H9 (cell line): ENCODE measurements at regions not wholly inside any gene's neighbourhood (a gene's known extent, or its start where the extent isn't known, plus 50 kb on each side); places are given as distances from the start of the nearest gene placed in this dataset.
A peak's percentile ranks its signal among the peaks of the same experiment; 100 is the strongest.

Experiments used
- DNase-seq: peaks from one replicate; pipeline ENCODE4 v3.0.0-alpha.2; 2017
- H2AFZ ChIP-seq: one replicate; pipeline ENCODE4 v1.6.1; 2013; ENCODE audit warnings: mild to moderate bottlenecking, low read length, control low read depth, moderate library complexity
- H2AK5ac ChIP-seq: 2 replicates; pipeline ENCODE4 v1.6.1; 2013; ENCODE audit warnings: low read length, control low read depth, mixed read lengths; ENCODE audit not compliant: insufficient read length
- H2BK120ac ChIP-seq: one replicate; pipeline ENCODE4 v1.6.1; 2013; ENCODE audit warnings: low read depth, mild to moderate bottlenecking, low read length, control low read depth, inconsistent platforms; ENCODE audit not compliant: poor library complexity, severe bottlenecking
- H2BK12ac ChIP-seq: 2 replicates; pipeline ENCODE4 v1.6.1; 2013; ENCODE audit warnings: low read length, control low read depth, mixed read lengths, low read depth; ENCODE audit not compliant: insufficient read length
- H2BK15ac ChIP-seq: 2 replicates; pipeline ENCODE4 v1.6.1; 2013; ENCODE audit warnings: low read depth, low read length, control low read depth
- H2BK20ac ChIP-seq: one replicate; pipeline ENCODE4 v1.6.1; 2013; ENCODE audit warnings: low read depth, mild to moderate bottlenecking, low read length, control low read depth, inconsistent platforms; ENCODE audit not compliant: poor library complexity, severe bottlenecking
- H2BK5ac ChIP-seq: 2 replicates; pipeline ENCODE4 v1.6.1; 2013; ENCODE audit warnings: low read length, control low read depth, mixed read lengths; ENCODE audit not compliant: insufficient read length
- H3K14ac ChIP-seq: 2 replicates; pipeline ENCODE4 v1.6.1; 2013; ENCODE audit warnings: low read length, control low read depth; ENCODE audit not compliant: insufficient read depth
- H3K18ac ChIP-seq: 2 replicates; pipeline ENCODE4 v1.6.1; 2013; ENCODE audit warnings: low read depth, mild to moderate bottlenecking, mixed read lengths, low read length, control low read depth; ENCODE audit not compliant: insufficient read length
- H3K23ac ChIP-seq: 2 replicates; pipeline ENCODE4 v1.6.1; 2013; ENCODE audit warnings: low read length, control low read depth, mixed read lengths, low read depth; ENCODE audit not compliant: insufficient read length
- H3K23me2 ChIP-seq: 2 replicates; pipeline ENCODE4 v1.6.1; 2013; ENCODE audit warnings: low read depth, mild to moderate bottlenecking, mixed read lengths, low read length, control low read depth; ENCODE audit not compliant: insufficient read length, poor library complexity, severe bottlenecking
- H3K27ac ChIP-seq: 2 replicates; pipeline ENCODE4 v1.5.1; 2013; ENCODE audit warnings: low read length, control low read depth, mixed read lengths, low read depth; ENCODE audit not compliant: insufficient read length
- H3K27me3 ChIP-seq: 2 replicates; pipeline ENCODE4 v1.6.1; 2013; ENCODE audit warnings: low read length, control low read depth, inconsistent platforms; ENCODE audit not compliant: insufficient read depth
- H3K4ac ChIP-seq: 2 replicates; pipeline ENCODE4 v1.6.1; 2013; ENCODE audit warnings: low read depth, mild to moderate bottlenecking, control low read depth, inconsistent platforms, low read length, moderate library complexity
- H3K4me1 ChIP-seq: 2 replicates; pipeline ENCODE4 v1.6.1; 2013; ENCODE audit warnings: low read length, control low read depth, inconsistent platforms; ENCODE audit not compliant: insufficient read depth
- H3K4me2 ChIP-seq: 2 replicates; pipeline ENCODE4 v1.6.1; 2013; ENCODE audit warnings: low read length, control low read depth, mixed read lengths; ENCODE audit not compliant: insufficient read length, insufficient read depth
- H3K56ac ChIP-seq: 2 replicates; pipeline ENCODE4 v1.6.1; 2013; ENCODE audit warnings: low read depth, mild to moderate bottlenecking, mixed read lengths, low read length, control low read depth; ENCODE audit not compliant: insufficient read length
- H3K79me1 ChIP-seq: 2 replicates; pipeline ENCODE4 v1.6.1; 2013; ENCODE audit warnings: low read depth, mild to moderate bottlenecking, moderate library complexity, low read length, control low read depth, inconsistent platforms; ENCODE audit not compliant: insufficient read depth, poor library complexity, severe bottlenecking
- H3K79me2 ChIP-seq: 2 replicates; pipeline ENCODE4 v1.6.1; 2013; ENCODE audit warnings: low read length, control low read depth, inconsistent platforms; ENCODE audit not compliant: insufficient read depth
- H3K9ac ChIP-seq: 2 replicates; pipeline ENCODE4 v1.6.1; 2013; ENCODE audit warnings: low read length, control low read depth, mixed read lengths; ENCODE audit not compliant: insufficient read length; ENCODE audit errors: extremely low read depth
- H3K9me3 ChIP-seq: one replicate; pipeline ENCODE4 v1.6.1; 2013; ENCODE audit warnings: low read depth, low read length, inconsistent platforms; ENCODE audit not compliant: control insufficient read depth
- H3T11ph ChIP-seq: one replicate; pipeline ENCODE4 v1.6.1; 2013; ENCODE audit warnings: mild to moderate bottlenecking, low read length, control low read depth, inconsistent platforms
- H4K20me1 ChIP-seq: one replicate; pipeline ENCODE4 v1.6.1; 2013; ENCODE audit not compliant: control insufficient read depth, insufficient read length, insufficient read depth
- H4K5ac ChIP-seq: 2 replicates; pipeline ENCODE4 v1.6.1; 2013; ENCODE audit warnings: low read depth, mild to moderate bottlenecking, mixed read lengths, low read length, control low read depth; ENCODE audit not compliant: insufficient read length
- H4K8ac ChIP-seq: replicated peaks from 2 replicates; pipeline ENCODE4 v1.6.1; 2013; ENCODE audit warnings: low read length, control low read depth, mixed read lengths, low read depth; ENCODE audit not compliant: insufficient read length
- H4K91ac ChIP-seq: 2 replicates; pipeline ENCODE4 v1.6.1; 2013; ENCODE audit warnings: low read depth, mild to moderate bottlenecking, moderate library complexity, mixed read lengths, low read length, control low read depth; ENCODE audit not compliant: insufficient read length
- H3K27ac Mint-ChIP-seq, 3 experiments: 2 replicates in 2 of 3; 3 replicates in 1 of 3; pipeline ENCODE4 v1.8.0; 2020 to 2021; ENCODE audit warnings: mixed read lengths in 3 of 3, mild to moderate bottlenecking in 1 of 3, moderate library complexity in 1 of 3
- H3K27me3 Mint-ChIP-seq: 2 replicates; pipeline ENCODE4 v1.8.0; 2021; ENCODE audit warnings: low read depth, mild to moderate bottlenecking, moderate library complexity, mixed read lengths
- H3K36me3 Mint-ChIP-seq, 3 experiments: 2 replicates in 2 of 3; 3 replicates in 1 of 3; pipeline ENCODE4 v1.8.0; 2020 to 2021; ENCODE audit warnings: low read depth in 3 of 3, mixed read lengths in 3 of 3; ENCODE audit not compliant: insufficient read depth in 1 of 3
- H3K4me1 Mint-ChIP-seq, 2 experiments: 2 replicates each; pipeline ENCODE4 v1.8.0; 2020; ENCODE audit warnings: mixed read lengths in 2 of 2
- H3K4me3 Mint-ChIP-seq, 2 experiments: 2 replicates in 1 of 2; 3 replicates in 1 of 2; pipeline ENCODE4 v1.8.0; 2020 to 2021; ENCODE audit warnings: mild to moderate bottlenecking in 2 of 2, mixed read lengths in 2 of 2, moderate library complexity in 1 of 2
- H3K9me3 Mint-ChIP-seq, 2 experiments: 2 replicates in 1 of 2; 3 replicates in 1 of 2; pipeline ENCODE4 v1.8.0; 2020; ENCODE audit warnings: mild to moderate bottlenecking in 2 of 2, mixed read lengths in 2 of 2, moderate library complexity in 1 of 2
- WGBS: extraction: QIAGEN DNeasy Blood & Tissue Kit; methylation state at CpG from one replicate; pipeline ENCODE4 v1.1.7; 2013; ENCODE audit warnings: missing lambda C conversion rate, low lambda C conversion rate, mixed read lengths; ENCODE audit not compliant: insufficient read length; ENCODE audit errors: extremely low coverage; 5-methylcytosine and 5-hydroxymethylcytosine counted together
- TF ChIP-seq, protein P1 (sequence below): fragments of 200-600 bp; sonication (generic); conservative IDR thresholded peaks from 3 replicates; pipeline ENCODE4 v1.8.0; 2021; ENCODE audit warnings: antibody characterized with exemption, mild to moderate bottlenecking

DNA sequence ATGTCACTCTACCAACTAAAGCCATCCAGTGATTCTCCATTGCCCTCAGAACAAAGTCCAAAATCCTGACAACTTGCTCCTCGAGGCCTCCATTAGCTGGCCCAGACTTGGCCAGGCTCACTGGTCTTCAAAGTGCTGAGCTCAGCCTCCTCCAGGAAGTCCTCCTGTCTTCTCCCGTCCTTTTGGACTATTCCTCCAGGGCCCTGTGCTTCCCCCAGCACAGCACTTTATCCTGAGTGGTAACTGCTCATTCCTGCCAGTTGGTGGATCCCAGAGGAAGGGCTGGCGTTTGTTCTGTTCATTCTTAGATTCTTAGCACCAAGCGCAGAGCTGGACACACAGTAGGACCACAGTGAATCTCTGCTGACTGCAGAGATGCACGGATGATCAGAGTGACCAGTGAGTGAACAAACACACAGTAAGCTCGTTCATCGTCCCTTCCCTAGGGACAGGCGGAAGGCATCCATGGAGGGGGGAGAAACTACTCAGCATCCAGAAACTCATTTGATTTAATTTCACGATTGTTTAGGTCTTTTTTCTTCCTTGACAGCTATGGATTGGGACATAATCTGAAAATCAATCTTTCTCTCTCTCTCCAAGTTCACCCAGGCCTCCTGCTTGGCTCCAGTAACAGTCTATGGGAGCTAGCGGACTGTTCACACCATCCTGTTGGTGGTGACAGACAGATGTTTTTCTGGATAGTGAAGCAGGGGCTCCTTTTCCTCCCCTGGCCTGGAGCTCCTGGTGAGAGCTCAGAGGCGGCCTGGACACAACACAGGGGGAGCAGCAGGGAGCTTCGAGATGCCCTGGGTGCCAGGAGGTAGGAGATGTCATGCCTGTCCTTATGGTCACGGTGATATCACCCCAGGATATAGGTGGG lies 180.2 kb downstream of the PTPRU start:
- no peak overlapping the region for H3K23ac ChIP-seq

More for the DNA sequence above, 180.2 kb downstream of the PTPRU start:
- Mint-ChIP-seq H3K27me3 (peaks cover 3% of the 10 kb centered on the region), H3K36me3 (peaks cover 0 to 2% (median 0%) of the 10 kb centered on the region in 3 experiments; a peak in 1 of 7 replicates), H3K9me3 (peaks cover 0 to 2% of the 10 kb centered on the region in 2 experiments; a peak in 4 of 5 replicates), H3K4me3 (no peak overlapping the region; a peak in 1 of 5 replicates), H3K4me1 (peaks cover 16 to 33% of the 10 kb centered on the region in 2 experiments), H3K27ac (peak overlapping the region in 2 of 3 experiments; percentile 9 to 34; a peak in 2 of 7 replicates)
- Histone ChIP-seq H2AFZ (no peak overlapping the region), H4K8ac (no peak overlapping the region), H3K27me3 (no peaks in the 10 kb centered on the region), H2AK5ac (no peak overlapping the region), H2BK120ac (no peak overlapping the region), H3K79me2 (no peaks in the 10 kb centered on the region), H4K20me1 (no peaks in the 10 kb centered on the region), H3K4me1 (no peaks in the 10 kb centered on the region; the same call in 1 of the 2 replicates), H2BK15ac (no peak overlapping the region), H2BK20ac (no peak overlapping the region), H3K27ac (no peak overlapping the region), H3K9me3 (no peaks in the 10 kb centered on the region), H3K23me2 (no peaks in the 10 kb centered on the region), H3K9ac (no peak overlapping the region), H3K4ac (no peak overlapping the region), H3K4me2 (no peak overlapping the region), H2BK5ac (no peak overlapping the region), H4K5ac (no peak overlapping the region), H3K56ac (no peak overlapping the region), H2BK12ac (no peak overlapping the region), H4K91ac (no peak overlapping the region), H3K18ac (no peak overlapping the region), H3K79me1 (no peaks in the 10 kb centered on the region), H3K14ac (no peak overlapping the region; the same call in 1 of the 2 replicates), H3T11ph (no peak overlapping the region)
- peak; percentile 42 for DNase-seq
- TF ChIP-seq, protein P1, sequence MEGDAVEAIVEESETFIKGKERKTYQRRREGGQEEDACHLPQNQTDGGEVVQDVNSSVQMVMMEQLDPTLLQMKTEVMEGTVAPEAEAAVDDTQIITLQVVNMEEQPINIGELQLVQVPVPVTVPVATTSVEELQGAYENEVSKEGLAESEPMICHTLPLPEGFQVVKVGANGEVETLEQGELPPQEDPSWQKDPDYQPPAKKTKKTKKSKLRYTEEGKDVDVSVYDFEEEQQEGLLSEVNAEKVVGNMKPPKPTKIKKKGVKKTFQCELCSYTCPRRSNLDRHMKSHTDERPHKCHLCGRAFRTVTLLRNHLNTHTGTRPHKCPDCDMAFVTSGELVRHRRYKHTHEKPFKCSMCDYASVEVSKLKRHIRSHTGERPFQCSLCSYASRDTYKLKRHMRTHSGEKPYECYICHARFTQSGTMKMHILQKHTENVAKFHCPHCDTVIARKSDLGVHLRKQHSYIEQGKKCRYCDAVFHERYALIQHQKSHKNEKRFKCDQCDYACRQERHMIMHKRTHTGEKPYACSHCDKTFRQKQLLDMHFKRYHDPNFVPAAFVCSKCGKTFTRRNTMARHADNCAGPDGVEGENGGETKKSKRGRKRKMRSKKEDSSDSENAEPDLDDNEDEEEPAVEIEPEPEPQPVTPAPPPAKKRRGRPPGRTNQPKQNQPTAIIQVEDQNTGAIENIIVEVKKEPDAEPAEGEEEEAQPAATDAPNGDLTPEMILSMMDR, result peak; percentile 58
- no CpG with 5 or more reads among the region's 13 CpGs for WGBS
